Stomach (tissue), 8 donors: ENCODE measurements at regions not wholly inside any gene's neighbourhood (a gene's known extent, or its start where the extent isn't known, plus 50 kb on each side); places are given as distances from the start of the nearest gene placed in this dataset.

Experiments
- DNase-seq, 2 donors: peaks; one replicate each; pipeline versions ENCODE4 v3.0.0 to v3.0.0-alpha.2; 2013 to 2019
- H3K27ac ChIP-seq, 5 donors: fragments of 200-600 bp in 4 of 5; sonication (generic) in 4 of 5; one replicate each; pipeline ENCODE4 v1.5.1; 2013 to 2019; ENCODE audit warnings: mild to moderate bottlenecking in 1 of 5, moderate library complexity in 1 of 5
- H3K27me3 ChIP-seq, 3 donors: fragments of 200-600 bp; sonication (generic); one replicate each; pipeline ENCODE4 v1.5.1; 2017 to 2019; ENCODE audit warnings: mixed run types in 1 of 3
- H3K36me3 ChIP-seq, 4 donors: fragments of 200-600 bp; sonication (generic); 1 replicate in 3 of 4; 2 replicates in 1 of 4; pipeline ENCODE4 v1.5.1; 2016 to 2019
- H3K4me1 ChIP-seq, 4 donors: fragments of 200-600 bp; sonication (generic); one replicate each; pipeline ENCODE4 v1.5.1; 2016 to 2019
- H3K4me3 ChIP-seq, 4 donors: fragments of 200-600 bp; sonication (generic) in 3 of 4; one replicate each; pipeline ENCODE4 v1.5.1; 2016 to 2019; ENCODE audit warnings: mild to moderate bottlenecking in 1 of 4
- H3K9me3 ChIP-seq, 4 donors: fragments of 200-600 bp; sonication (generic); one replicate each; pipeline ENCODE4 v1.5.1; 2016 to 2019
- CTCF ChIP-seq, 7 experiments: fragments of 450-650 bp in 4 of 7; fragments of 200-600 bp in 3 of 7; sonication (generic) in 3 of 7; IDR thresholded peaks; one replicate each; pipeline ENCODE4 v1.5.1; 2016 to 2019; ENCODE audit warnings: antibody characterized with exemption in 7 of 7, control low read depth in 2 of 7, mild to moderate bottlenecking in 1 of 7
- EP300 ChIP-seq: sonication (generic); formaldehyde crosslinking; IDR thresholded peaks from one replicate; pipeline ENCODE4 v1.6.1; 2017; ENCODE audit warnings: antibody characterized with exemption
- POLR2A ChIP-seq, 4 donors: fragments of 450-650 bp; IDR thresholded peaks; one replicate each; pipeline ENCODE4 v1.6.1; 2016; ENCODE audit warnings: antibody characterized with exemption in 4 of 4, control low read depth in 2 of 4, mild to moderate bottlenecking in 1 of 4, moderate library complexity in 1 of 4
- POLR2AphosphoS5 ChIP-seq, 3 donors: sonication (generic); formaldehyde crosslinking; IDR thresholded peaks; one replicate each; pipeline ENCODE4 v1.6.1; 2016; ENCODE audit warnings: antibody characterized with exemption in 3 of 3
- WGBS, 5 donors: extraction: QIAGEN DNeasy Blood & Tissue Kit in 3 of 5; methylation state at CpG; one replicate each; pipeline versions ENCODE4 v1.1.5 to v1.1.7; 2013 to 2018; 5-methylcytosine and 5-hydroxymethylcytosine counted together
- intact Hi-C: fragments of 100-400 bp; cut with DNase I; formaldehyde crosslinking; loops from one replicate; pipeline ENCODE4 v1.15.1; 2023; ENCODE audit warnings: low total_unique reads
- donor health status: healthy with polysubstance abuse.
- donor health status: Bipolar disorder and iron deficiency.
- donor health status: healthy.

DNA sequence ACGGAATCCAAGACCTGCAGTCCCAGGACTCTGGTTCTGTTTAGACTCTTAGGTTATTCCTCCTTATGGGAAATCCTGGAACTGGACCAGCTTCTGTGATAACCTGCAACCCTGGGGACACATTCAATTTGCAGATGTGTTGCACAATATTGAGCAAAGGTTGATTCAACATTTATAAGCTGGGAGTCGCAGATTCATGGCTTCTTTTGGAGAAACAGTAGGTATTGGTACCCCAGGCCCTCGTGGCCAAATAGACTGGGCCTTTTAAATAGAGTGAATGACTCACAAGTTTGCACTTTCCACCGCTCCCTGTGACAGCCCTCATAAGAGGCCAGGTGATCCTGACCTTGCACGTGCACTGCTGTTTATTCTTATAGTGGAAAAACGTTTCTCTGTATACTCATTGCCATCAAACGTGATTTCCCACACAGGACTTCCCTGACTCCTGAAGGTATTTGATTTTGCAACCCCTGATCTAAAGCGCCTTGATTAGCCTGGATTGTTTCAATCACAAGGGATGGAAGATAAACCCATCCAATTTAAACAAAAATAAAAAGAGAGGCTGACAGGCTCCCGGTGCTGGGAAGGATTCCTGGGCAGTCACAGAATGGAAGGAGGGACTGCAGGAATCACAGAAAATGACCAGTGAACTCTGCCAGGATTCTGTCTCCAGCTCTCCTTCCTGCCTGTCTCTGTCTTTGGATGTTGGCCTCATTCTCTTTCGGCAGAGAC, 98.0 kb downstream of the VCPKMT start:
- no peak overlapping the region for H3K4me3 ChIP-seq
- H3K4me1 ChIP-seq, result peaks cover 13 to 21% (median 18%) of the 10 kb centered on the region in 4 donors
- H3K27me3 ChIP-seq, result no peaks in the 10 kb centered on the region
- H3K27ac ChIP-seq, result peak overlapping the region; percentile 28 to 76 (median 66)
- intact Hi-C loops, result no loop called here
- H3K36me3 ChIP-seq, result no peaks in the 10 kb centered on the region
- 26 to 44% (median 33%) methylated on average over 10 of the region's 10 CpGs for WGBS, 5 donors
- H3K9me3 ChIP-seq, result peaks cover 0 to 8% (median 2%) of the 10 kb centered on the region in 4 donors
- peak; percentile 73 to 86 for DNase-seq
- TF ChIP-seq EP300 (no peak), POLR2AphosphoS5 (IDR thresholded peaks at IDR 0.05) (peak in 2 of 3 donors; percentile 28 to 86), CTCF (IDR thresholded peaks at IDR 0.05) (no peak)

DNA sequence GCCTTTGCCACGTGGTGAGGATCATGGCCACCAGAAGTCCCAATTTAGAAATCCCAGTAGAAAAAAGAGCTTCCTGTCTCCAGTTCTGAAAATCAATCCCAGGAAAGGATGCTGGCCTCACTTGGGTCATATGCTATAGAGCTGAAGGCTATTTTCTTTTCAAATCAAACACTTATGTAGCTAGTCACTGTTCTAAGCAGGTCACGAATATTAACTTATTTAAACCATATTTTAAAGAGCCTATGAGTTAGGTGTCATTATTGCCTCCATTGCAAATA, 97.5 kb downstream of the VCPKMT start:
- no peak for DNase-seq
- Histone ChIP-seq H3K27me3 (no peaks in the 10 kb centered on the region), H3K27ac (peak overlapping the region; percentile 26 to 76 (median 66)), H3K9me3 (peaks cover 0 to 8% (median 2%) of the 10 kb centered on the region in 4 donors), H3K4me3 (no peak overlapping the region), H3K4me1 (peaks cover 13 to 26% (median 19%) of the 10 kb centered on the region in 4 donors), H3K36me3 (no peaks in the 10 kb centered on the region)
- no peak for TF ChIP-seq CTCF (IDR thresholded peaks at IDR 0.05)
- no peak for TF ChIP-seq POLR2AphosphoS5 (IDR thresholded peaks at IDR 0.05)
- TF ChIP-seq POLR2A (IDR thresholded peaks at IDR 0.05), result no peak
- TF ChIP-seq EP300, result no peak
- intact Hi-C loops, result no loop called here
- 58 to 70% (median 64%) methylated on average over 2 of the region's 2 CpGs for WGBS, 5 donors

GRCh38 chr14:50020184-50020583, 96.2 kb downstream of the VCPKMT start:
- intact Hi-C loops, result no loop called here
- Histone ChIP-seq H3K27ac (no peak overlapping the region), H3K4me3 (no peak overlapping the region), H3K27me3 (no peaks in the 10 kb centered on the region), H3K36me3 (no peaks in the 10 kb centered on the region), H3K4me1 (peaks cover 13 to 34% (median 24%) of the 10 kb centered on the region in 4 donors), H3K9me3 (peaks cover 0 to 10% (median 2%) of the 10 kb centered on the region in 4 donors)
- no peak for DNase-seq
- TF ChIP-seq CTCF (IDR thresholded peaks at IDR 0.05) (no peak), POLR2AphosphoS5 (IDR thresholded peaks at IDR 0.05) (no peak), POLR2A (IDR thresholded peaks at IDR 0.05) (no peak), EP300 (no peak)

DNA sequence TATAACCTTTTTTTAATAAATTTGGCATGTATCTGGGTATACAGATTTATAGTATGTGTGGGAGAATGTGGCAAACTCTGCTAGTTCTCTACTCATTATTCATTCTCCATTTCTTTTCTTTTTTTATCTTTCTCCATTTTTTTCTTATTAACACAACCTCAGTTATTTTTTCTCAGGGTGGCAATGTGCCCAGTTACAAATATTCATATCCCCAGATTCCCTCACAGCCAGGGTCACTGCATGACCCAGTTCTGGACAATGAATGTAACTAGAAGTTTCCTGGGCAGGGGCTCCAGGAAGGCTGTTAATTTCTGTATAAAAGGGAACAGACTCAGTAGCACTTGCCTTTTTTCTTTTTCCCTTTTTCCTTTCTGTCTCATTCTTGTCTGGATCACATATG, 95.6 kb downstream of the VCPKMT start:
- no peak for TF ChIP-seq POLR2AphosphoS5 (IDR thresholded peaks at IDR 0.05)
- intact Hi-C loops, result no loop called here
- H3K27me3 ChIP-seq, result no peaks in the 10 kb centered on the region
- no peak overlapping the region for H3K27ac ChIP-seq
- H3K4me3 ChIP-seq, result no peak overlapping the region
- no peaks in the 10 kb centered on the region for H3K36me3 ChIP-seq
- H3K9me3 ChIP-seq, result peaks cover 0 to 16% (median 5%) of the 10 kb centered on the region in 4 donors
- H3K4me1 ChIP-seq, result peaks cover 13 to 34% (median 24%) of the 10 kb centered on the region in 4 donors
- DNase-seq, result no peak

DNA sequence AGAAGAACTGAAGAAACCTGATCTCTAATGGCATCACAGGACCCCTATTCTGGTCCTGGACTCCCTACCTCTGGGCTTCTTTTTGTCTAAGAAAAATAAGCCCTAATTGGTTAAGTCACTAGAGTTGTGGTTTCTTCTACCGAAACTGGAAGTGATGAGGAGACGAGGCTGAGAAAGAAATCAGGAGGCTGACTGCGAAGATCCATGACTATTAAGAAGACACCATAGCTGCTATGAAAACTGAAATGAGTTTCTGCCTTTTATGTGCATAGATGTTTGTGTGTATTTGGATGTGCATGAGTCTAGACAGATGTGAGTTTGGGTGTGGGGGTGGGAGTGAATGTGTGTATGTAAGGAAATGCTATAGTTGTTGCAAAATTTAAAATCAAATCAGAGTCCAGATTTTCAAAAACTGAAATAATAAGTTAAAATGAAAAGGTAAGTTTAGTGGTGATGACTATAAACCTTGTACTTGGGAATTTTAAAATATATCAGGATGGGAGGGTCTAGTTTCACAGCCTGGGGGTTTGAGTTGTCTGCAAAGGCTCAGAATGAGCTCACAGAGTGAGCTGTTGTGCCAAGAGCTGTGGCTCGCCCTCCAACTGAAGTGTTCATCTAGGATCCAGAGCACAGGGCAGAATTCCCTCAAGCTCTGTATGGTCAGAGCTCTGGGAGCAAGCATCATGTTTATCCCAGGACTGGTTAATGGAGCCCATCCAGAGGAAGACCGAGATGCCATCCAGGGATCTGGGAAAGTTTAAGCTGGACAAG, 94.9 kb downstream of the VCPKMT start:
- intact Hi-C loops, result no loop called here
- no peak overlapping the region for H3K4me3 ChIP-seq

More for the DNA sequence above, 94.9 kb downstream of the VCPKMT start:
- H3K27ac ChIP-seq, result no peak overlapping the region
- H3K9me3 ChIP-seq, result peaks cover 0 to 19% (median 8%) of the 10 kb centered on the region in 4 donors
- DNase-seq, result no peak
- no peaks in the 10 kb centered on the region for H3K27me3 ChIP-seq
- peaks cover 13 to 34% (median 24%) of the 10 kb centered on the region in 4 donors for H3K4me1 ChIP-seq
- no peak for TF ChIP-seq EP300
- TF ChIP-seq POLR2AphosphoS5 (IDR thresholded peaks at IDR 0.05), result no peak
- TF ChIP-seq POLR2A (IDR thresholded peaks at IDR 0.05), result no peak
- TF ChIP-seq CTCF (IDR thresholded peaks at IDR 0.05), result no peak
- WGBS, 5 donors, result 84 to 92% (median 91%) methylated on average over 5 of the region's 5 CpGs
- H3K36me3 ChIP-seq, result no peaks in the 10 kb centered on the region
